HTERT RPE-1 (cell line): ENCODE measurements at regions not wholly inside any gene's neighbourhood (a gene's known extent, or its start where the extent isn't known, plus 50 kb on each side); places are given as distances from the start of the nearest gene placed in this dataset.
"Not testable (repeated sequence)": the region's sequence is repeated elsewhere in the genome, so short reads cannot be mapped to it uniquely, and the experiment has no call there.

Experiments used
- in situ Hi-C: fragments of 300-500 bp; cut with MboI; formaldehyde crosslinking; loops from 4 replicates; pipeline ENCODE4 v1.14.3; 2020; ENCODE audit warnings: low sequenced_read_pairs

DNA sequence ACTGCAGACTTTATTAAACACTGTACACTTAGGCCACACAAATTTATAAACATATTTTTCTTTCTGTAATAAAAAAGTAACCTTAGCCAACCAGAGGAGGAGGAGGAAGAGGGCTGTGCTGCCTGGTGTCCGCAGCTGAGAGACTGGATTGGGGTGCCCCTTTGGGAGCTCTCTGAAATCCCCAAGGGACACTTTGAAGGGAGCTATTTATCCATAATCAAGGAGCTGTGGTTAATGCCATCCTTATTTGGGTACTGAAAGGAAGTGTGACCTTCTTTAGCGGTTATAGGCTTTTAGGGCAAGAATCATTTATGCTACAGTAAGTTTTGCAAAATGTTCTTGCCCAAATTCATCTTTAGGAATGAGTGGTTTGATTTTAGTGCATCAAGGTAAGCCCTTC lies 125.8 kb downstream of the RASSF10 start:
- in situ Hi-C loops: no loop called here

DNA sequence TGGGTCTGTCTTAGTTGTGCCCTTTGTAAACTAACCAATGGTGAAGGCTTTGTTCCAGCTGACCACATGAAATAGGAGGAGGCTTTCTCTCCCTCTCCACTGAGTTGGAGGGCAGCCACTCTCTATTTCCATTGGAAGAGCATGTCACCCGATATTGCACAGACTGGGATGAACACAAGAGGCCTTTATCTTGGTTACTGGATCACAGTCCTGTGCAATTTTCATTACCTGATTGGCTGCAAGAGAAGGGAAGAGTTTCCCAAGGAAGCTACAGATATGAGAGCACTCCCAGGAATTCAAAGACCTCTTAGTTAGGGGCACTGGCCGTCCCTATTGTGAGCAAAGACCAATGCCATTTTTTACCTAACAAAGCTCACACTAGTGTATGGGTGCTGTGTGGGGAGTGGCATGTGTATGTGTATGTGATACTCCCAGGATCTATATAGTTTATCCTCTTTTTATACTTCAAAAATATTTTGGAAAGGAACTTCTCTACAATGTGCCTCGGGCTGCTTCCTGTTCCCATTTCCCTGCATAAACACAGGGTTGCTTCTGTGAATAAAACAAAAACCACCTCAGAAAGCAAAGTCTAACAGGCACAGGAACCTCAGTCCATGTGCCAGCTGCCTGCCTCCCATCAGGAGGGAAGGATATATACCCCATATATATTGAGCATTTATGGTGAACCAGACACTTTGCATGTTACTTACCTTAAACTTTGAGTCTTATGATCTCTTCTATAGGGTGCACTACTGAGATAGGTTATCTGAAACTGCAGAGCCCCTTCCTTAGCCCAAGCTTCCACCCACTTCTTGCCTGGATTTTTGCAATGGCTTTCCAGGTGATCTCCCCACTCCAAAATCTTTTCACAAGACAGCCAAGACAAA lies 126.5 kb downstream of the RASSF10 start:
- in situ Hi-C loops: no loop called here

GRCh38 chr11:13136272-13136596 lies 127.1 kb downstream of the RASSF10 start:
- in situ Hi-C loops: no loop called here

DNA sequence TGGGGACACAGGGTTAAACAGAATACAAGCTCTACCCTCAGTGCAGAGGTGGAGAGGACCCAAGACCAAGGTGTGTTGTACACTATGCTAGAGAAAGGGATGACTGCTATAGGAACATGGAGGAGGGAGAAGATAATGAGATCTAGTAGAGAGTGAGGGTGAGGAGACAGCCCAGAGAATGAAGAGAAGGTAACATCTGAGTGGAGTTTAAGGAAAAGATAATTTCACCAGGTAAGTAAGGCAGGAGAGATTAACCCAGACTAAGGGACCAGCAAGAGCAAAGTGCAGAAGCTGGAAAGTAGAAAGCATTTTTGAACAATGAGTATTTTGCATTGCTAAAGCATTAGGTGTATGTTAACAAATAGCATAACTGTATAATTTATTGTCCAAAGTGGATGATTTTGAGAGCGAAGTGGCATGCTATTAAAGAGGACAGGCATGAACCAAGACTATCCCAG lies 128.8 kb downstream of the RASSF10 start:
- in situ Hi-C loops: no loop called here

- in situ Hi-C loops: not testable (repeated sequence)
Observed at GRCh38 chr11:13139085-13139484, 130.0 kb downstream of the RASSF10 start.

- in situ Hi-C loops: no loop called here
Observed at GRCh38 chr11:13140028-13140870, 131.1 kb downstream of the RASSF10 start.

DNA sequence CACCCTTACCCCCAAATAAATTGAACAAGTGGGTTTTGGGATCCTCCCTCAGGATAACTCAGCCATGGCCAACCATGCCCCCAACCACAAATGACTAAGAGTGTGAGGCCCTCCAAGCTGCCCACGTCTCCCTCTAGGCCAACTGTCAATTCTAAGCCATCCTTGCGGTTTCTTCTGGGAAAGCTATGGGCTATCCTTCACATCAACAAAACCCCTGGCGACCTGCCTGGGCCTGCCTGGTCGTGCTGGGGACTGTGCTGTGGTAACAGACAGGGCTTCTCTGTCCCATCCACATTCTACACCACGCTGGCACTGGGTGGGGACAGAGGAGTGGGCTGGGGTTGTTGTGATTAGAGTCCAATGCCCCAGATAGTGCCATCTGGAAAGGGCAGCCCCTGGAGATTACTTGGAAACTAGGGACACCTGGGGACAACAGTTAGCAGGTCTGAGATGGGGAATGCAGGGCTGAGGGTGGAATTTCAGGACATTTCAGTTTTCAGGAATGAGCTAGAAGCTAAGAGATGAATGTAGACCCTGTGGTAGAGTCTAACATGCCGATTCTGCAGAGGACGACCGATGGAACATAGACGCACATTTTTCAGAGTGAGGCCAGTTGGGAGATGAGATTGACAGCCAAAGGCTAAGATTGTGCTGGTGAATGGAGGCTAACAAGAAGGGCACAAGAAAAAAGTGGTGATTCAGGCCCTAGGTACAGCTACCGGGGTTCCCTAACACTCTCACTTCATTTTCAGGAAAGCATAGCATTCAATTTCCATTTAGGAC lies 131.9 kb downstream of the RASSF10 start:
- in situ Hi-C loops: no loop called here

DNA sequence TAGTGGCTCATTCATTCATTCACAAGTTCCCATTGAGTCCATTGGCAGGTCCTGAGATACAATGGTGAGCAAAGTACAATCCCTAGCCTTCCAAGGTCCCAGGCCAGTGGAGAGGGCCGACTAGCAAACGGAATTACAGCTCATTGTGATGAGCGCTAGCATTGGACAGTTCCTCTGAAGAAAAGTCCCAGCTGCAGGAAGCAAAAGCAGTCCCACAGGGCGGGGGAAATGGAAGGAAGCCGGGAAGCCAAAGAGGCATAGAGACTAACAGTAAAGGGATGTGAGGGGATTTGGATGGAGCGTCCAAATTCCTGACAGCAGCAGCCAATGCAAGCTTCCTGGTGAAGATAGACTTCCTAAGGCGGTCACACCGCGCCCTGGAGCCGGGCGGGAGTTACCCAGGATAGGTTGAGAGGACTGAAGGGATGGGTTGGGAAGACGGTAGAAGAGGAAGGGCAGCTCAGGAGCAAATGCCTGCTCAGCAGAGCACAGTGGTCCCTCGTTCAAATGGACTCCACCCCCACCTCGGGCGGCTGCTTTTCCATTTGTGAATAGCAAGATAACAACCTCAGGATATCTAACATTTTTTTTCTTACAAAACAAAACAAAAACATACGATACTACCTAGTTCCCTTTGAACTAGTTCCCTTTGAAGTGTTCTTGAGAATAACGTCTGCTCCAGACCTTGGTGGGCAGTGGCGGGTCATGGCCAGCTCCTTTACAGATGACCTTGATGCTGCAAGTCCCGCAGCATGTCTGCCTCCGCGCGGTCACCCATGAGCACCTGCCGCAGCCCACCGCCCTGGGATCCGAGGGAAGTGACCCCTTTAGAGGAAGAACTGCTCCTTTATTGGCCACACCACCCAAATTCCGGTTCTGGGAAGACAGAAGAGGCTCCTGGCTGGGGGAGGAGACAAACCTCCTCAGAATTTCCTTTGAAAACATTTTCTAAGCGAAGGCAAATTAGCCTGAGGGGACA lies 132.9 kb downstream of the RASSF10 start:
- in situ Hi-C loops: no loop called here

DNA sequence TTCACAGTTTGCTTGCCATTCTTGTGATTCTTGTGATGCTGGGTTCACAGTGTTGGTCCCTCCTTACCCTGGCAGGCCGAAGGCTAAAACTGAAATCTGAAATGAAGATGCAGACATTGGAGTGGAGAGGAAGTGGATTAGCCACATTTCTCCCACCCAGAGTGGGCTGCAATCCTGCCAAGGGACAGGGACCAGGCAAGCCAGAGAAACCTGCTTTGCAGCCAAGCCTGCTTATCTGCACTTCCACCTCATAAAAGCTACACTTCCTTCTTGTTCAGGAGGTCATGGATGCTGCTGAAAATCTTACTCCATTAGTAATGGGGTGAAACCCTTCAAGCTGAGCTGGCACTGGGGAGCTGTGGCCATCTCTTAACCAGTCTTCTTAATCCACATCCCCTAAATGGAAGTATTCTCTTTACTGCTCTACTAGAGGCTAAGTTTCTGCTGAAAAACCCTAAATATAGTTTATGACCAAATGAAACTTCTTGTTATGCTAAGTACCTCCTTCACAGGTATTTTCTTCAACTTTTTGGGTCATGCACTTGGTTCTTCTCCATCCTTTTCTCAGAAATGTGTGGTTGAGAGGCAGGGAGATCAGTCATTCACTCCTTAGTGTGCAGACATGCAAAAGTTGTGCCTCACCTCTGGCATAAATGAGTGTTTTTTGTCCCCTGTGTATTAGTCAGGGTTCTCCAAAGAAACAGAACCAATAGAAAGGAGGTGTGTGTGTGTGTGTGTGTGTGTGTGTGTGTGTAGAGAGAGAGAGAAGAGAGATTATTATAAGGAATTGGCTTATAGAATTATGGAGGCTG lies 133.9 kb upstream of the BMAL1 start:
- in situ Hi-C loops: no loop called here

DNA sequence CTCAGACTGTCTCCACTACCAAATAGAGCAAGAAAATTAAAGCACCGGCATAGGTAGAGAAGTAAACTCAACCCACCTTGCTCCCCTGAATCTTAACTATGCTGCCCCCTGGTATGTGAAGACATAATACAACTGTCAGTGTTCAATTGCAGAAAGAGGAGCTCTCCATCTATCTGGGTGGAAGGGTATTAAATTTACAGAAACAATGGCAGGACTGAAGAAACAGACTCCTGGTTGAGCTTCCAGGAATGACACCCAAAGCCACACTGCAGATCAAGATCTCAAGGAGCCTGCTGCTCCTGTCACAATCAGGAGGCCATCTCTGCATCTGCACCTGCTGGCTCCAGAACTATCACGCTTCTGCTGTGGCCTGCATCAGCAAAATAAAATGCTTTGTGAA lies 132.1 kb upstream of the BMAL1 start:
- in situ Hi-C loops: no loop called here

DNA sequence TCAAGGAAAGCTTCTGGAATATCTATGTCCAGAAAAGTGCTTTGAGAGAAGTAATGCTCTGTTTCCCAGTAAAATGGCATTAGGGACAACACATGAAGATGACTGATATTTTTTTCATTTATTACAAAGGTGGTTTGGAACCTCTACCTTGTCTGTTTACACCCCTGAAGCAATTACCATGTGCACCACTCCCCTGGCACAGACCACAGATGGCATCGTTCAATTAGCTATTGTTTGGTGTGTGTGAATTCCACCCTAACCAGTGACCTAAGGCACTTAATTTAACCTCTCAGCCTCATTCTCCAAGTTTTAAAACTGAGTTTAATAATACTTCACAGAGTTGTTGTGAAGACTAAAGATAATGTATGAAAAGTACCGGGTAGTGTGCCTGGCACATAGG lies 127.6 kb upstream of the BMAL1 start:
- in situ Hi-C loops: loop anchor here (25.0 kb wide), 1 partner anchor 188 kb away; no protein-coding TSS in a partner anchor

- in situ Hi-C loops: loop anchor here (25.0 kb wide), 1 partner anchor 188 kb away; no protein-coding TSS in a partner anchor
Observed at GRCh38 chr11:13150487-13150886, 127.1 kb upstream of the BMAL1 start.

- in situ Hi-C loops: loop anchor here (25.0 kb wide), 1 partner anchor 190 kb away; no protein-coding TSS in a partner anchor
Observed at GRCh38 chr11:13152264-13152663, 125.3 kb upstream of the BMAL1 start.

DNA sequence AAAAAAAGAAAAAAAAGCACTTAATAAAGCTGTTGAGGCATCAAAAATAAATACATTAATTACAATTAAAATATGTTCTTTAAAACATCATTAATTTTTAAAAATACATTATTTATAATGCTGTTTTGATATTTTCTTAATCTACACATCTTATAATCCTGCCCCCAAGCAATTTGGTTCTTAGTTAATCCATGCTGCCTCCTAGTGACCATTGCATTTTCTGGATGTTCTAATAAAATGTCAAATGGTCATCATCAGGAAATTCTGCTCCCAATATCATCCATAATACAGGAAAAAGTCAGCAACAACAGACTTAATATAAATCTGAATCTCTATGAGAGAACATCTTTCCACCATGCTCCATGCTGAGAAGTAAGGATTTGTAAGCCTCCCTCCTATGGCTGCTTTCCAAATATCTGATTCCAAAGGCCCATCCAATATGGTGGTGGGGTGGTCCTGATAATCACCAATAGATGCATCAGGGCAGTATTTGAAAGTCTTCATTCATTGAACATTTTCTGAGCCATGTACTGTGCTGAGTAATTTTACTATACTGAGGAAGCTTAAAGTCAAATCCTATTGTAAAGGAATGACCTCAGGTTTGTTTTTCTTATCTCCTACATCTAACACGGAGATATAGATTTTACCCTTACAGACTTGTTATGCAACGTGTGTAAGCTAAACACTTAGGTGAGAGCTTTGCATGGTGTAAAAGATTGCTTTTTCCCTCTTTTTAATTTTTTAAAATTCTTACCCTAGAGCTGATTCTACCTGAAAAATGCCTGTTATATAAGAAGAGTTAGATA lies 124.7 kb upstream of the BMAL1 start:
- in situ Hi-C loops: loop anchor here (25.0 kb wide), 1 partner anchor 191 kb away; no protein-coding TSS in a partner anchor

DNA sequence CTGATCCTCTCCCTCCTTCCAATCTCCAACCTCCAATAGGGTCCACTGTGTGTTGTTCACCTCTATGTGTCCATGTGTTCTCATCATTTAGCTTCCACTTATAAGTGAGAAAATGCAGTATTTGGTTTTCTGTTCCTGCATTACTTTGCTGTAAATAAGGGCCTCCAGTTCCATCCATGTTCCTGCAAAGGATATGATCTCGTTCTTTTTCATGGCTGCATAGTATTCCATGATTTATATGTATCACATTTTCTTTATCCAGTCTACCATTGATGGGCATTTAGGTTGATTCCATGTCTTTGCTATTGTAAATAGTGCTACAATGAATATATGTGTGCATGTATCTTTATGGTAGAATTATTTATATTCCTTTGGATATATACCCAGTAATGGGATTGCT lies 123.2 kb upstream of the BMAL1 start:
- in situ Hi-C loops: loop anchor here (25.0 kb wide), 1 partner anchor 192 kb away; no protein-coding TSS in a partner anchor

DNA sequence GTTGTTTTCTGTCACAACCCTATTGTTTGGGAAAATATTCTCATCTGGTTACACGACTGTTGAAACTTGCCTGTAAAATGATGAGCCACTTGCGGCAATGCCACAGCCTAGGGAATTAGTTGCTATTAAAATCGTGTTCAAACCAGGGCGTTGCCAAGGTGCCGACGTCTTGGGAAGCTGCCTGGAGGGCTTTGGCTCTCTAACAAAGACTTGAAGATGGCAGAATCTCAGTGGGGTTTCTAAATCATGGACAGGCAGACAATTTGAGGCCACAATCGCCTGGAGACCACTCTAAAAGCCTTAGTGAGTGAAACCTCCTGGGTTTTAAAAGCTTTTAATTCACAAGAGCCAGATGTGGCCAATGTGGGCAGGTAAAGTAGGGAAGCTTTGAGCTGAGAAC lies 117.2 kb upstream of the BMAL1 start:
- in situ Hi-C loops: loop anchor here (25.0 kb wide), 1 partner anchor 198 kb away; no protein-coding TSS in a partner anchor

DNA sequence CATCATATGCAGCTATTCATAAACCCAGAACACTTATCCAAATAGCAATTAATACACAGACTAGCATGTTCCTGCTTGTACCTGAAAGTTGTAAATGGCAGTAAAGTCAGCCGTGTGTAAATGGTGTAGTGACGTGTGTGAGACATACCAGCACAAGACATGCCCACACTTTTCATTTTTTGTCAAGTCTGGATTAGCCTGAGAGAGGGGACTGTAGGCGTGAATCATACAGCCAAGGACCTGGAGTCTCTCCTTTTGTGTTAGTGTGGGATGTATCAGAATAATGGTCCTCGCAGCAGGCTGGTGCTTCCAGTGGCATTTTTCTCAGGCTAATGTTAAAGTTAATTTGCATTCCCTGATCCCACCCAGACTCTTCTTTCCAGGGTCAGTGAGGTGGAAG lies 116.8 kb upstream of the BMAL1 start:
- in situ Hi-C loops: loop anchor here (25.0 kb wide), 1 partner anchor 199 kb away; no protein-coding TSS in a partner anchor

DNA sequence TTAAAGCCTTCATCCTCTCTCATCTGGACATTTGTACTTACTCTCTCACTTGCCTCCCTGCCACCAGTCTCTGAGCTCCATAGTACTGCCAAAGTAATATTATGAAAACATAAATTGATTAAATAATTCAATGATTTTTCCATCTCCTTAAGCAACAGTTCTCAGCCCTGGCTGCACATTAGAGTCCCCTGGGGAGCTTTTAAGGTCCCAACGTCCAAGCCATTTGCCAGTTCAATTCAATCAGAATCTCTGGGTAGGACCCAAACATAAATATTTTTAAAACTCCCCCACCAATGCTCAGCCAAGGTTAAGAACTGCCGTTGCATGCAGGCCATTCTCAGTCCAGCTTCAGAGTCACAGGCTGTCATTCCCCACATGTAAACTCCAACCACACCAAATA lies 114.4 kb upstream of the BMAL1 start:
- in situ Hi-C loops: loop anchor here (25.0 kb wide), 1 partner anchor 201 kb away; no protein-coding TSS in a partner anchor
